Gastrocnemius medialis (tissue), 4 donors: ENCODE measurements at regions not wholly inside any gene's neighbourhood (a gene's known extent, or its start where the extent isn't known, plus 50 kb on each side); places are given as distances from the start of the nearest gene placed in this dataset.

Experiments used
- POLR2A ChIP-seq, 2 donors: fragments of 450-650 bp; IDR thresholded peaks; one replicate each; pipeline ENCODE4 v1.6.1; 2017; ENCODE audit warnings: antibody characterized with exemption in 2 of 2, mild to moderate bottlenecking in 2 of 2, moderate library complexity in 2 of 2
- TF ChIP-seq, protein P1 (sequence below), 5 experiments: fragments of 450-650 bp in 3 of 5; fragments of 200-600 bp in 2 of 5; sonication (generic) in 2 of 5; IDR thresholded peaks in 4 of 5; conservative IDR thresholded peaks in 1 of 5; 1 replicate in 4 of 5; 2 replicates in 1 of 5; pipeline ENCODE4 v1.5.1; 2016 to 2019; ENCODE audit warnings: antibody characterized with exemption in 5 of 5, mild to moderate bottlenecking in 3 of 5, moderate library complexity in 3 of 5

DNA sequence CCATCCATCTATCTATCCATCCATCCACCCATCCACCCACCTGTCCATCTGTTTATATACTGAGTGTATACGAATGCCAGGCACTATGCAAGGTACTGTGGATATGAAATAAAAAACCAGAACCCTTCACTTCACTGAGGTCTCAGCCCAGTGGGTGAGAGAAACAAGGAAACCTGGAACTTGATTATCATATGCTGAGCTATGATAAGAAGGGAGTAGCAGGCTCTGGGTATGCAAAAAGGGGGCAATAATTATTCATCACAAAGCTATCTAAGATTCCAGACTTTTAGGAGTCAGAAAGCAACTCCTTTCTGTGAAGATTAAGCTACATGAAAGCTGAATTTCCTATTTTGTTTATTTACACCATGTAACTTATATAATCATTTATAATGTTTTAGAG, 327.7 kb upstream of the IL12A start:
- TF ChIP-seq, protein P1, sequence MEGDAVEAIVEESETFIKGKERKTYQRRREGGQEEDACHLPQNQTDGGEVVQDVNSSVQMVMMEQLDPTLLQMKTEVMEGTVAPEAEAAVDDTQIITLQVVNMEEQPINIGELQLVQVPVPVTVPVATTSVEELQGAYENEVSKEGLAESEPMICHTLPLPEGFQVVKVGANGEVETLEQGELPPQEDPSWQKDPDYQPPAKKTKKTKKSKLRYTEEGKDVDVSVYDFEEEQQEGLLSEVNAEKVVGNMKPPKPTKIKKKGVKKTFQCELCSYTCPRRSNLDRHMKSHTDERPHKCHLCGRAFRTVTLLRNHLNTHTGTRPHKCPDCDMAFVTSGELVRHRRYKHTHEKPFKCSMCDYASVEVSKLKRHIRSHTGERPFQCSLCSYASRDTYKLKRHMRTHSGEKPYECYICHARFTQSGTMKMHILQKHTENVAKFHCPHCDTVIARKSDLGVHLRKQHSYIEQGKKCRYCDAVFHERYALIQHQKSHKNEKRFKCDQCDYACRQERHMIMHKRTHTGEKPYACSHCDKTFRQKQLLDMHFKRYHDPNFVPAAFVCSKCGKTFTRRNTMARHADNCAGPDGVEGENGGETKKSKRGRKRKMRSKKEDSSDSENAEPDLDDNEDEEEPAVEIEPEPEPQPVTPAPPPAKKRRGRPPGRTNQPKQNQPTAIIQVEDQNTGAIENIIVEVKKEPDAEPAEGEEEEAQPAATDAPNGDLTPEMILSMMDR (IDR thresholded peaks at IDR 0.05 in 4 of 5, conservative IDR thresholded peaks at IDR 0.05 in 1 of 5) = no peak
- TF ChIP-seq POLR2A (IDR thresholded peaks at IDR 0.05) = no peak
